GM18868 (cell line): ENCODE measurements at regions not wholly inside any gene's neighbourhood (a gene's known extent, or its start where the extent isn't known, plus 50 kb on each side); places are given as distances from the start of the nearest gene placed in this dataset.
"Not testable (repeated sequence)": the region's sequence is repeated elsewhere in the genome, so short reads cannot be mapped to it uniquely, and the experiment has no call there.

Experiments used
- ATAC-seq: cut with Tn5 transposase; IDR thresholded peaks from one replicate; pipeline ENCODE4 v1.9.1; 2021; ENCODE audit warnings: mild to moderate bottlenecking, moderate library complexity; ENCODE audit not compliant: unreplicated experiment

DNA sequence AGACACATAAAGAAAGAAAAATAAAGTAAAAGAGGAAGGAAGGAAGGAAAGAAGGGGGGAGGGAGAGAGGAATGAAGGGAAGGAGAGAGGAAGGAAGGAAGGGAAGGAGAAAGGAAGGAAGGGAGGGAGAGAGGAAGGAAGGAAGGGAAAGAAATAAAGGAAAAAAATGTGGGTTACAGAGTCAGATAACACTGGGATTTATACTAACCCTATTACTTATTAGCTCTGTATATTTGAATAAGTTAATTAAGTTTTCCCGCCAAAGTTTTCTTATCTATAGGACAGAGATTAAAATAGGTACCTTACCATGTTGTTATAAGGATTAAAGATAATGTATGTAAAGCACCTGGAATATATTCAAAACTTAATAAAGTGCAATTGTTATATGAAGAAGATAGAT is 439.3 kb upstream of the KCNMB2 start:
- ATAC-seq = no peak

GRCh38 chr3:178097576-178097975 is 438.7 kb upstream of the KCNMB2 start:
- no peak for ATAC-seq

- ATAC-seq = no peak
These were observed 437.0 kb upstream of the KCNMB2 start for GRCh38 chr3:178099274-178099673.

- no peak for ATAC-seq
These were observed 436.4 kb upstream of the KCNMB2 start for GRCh38 chr3:178099862-178100261.

DNA sequence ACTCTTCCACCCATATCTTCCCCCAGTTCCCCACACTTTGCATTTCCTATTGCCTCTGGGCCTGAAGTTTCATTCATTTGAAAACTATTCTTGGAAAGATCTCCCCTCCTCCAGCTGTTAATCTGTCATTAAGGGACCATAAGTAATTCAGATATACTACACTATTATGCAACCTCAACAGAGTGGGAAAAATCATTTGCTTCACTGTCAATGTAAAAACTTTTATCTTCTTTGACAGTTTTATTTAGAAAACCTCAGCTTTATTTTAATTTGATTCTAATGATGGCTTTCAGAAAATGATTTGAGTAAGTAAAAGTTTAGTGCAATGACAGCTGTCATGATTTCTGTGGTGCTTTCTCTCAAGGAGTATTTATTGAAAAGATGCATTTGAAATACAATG is 435.3 kb upstream of the KCNMB2 start:
- ATAC-seq = no peak

- no peak for ATAC-seq
These were observed 433.1 kb upstream of the KCNMB2 start for GRCh38 chr3:178103140-178103539.

DNA sequence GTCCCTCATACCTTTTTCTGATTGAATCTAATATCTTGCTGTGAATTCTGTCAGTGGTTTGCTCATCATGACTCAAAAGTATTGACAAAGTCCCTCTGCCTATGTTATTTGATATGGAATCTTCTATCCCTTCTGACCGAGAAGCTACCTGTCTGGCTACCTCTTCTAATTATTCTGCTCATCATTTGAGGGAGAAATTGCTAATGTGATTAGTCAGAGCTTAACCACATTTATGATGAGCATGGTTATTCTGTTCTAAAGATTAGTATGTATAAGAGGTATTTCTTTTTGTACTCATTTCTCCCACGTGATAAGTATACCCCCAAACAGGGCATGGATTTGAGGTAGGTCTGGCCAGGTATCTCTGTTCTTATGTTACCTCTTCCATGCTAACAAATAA is 428.4 kb upstream of the KCNMB2 start:
- ATAC-seq = no peak

GRCh38 chr3:178109691-178110090 is 426.5 kb upstream of the KCNMB2 start:
- no peak for ATAC-seq

- no peak for ATAC-seq
These were observed 424.1 kb upstream of the KCNMB2 start for GRCh38 chr3:178112134-178112533.

DNA sequence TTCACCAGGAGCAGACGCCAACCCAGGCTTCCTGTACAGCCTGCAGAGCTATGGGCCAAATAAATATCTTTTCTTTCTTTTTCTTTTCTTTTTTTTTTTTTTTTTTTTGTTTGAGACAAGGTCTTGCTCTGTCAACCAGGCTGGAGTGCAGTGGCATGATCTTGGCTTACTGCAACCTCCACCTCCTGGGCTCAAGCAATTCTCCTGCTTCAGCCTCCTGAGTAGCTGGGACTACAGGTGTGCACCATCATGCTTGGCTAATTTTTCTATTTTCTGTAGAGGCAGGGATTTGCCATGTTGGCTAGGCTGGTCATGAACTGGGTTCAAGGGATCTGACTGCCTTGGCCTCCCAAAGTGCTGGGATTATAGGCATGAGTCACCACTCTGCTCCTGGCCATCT is 423.7 kb upstream of the KCNMB2 start:
- not testable (repeated sequence) for ATAC-seq

- ATAC-seq = no peak
These were observed 418.6 kb upstream of the KCNMB2 start for GRCh38 chr3:178117641-178118040.

DNA sequence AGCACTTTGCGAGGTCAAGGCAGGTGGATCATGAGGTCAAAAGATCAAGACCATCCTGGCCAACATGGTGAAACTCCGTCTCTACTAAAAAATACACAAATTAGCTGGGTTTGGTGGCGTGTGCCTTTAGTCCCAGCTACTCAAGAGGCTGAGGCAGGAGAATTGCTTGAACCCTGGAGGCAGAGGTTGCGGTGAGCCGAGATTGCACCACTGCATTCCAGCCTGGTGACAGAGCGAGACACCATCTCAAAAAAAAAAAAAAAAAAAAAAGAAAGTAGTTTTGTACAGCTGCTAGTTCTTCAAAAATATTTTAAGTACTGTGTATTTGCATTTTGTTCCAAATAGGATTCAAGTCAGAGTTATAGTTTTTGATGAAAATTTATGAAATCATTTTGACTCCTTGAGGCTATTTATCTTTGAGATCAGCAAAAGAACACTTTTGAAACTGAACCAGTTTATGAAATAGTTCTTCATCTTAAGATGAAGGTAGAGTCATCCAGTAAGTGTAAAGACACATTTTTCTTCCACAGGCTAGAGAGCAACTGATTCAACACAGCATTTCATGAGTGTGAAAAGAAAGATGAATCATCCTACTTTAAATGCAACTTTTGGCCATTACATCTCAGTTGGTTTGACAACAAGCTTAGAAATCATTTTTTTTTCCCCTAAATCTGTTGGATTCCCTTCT is 416.5 kb upstream of the KCNMB2 start:
- not testable (repeated sequence) for ATAC-seq

DNA sequence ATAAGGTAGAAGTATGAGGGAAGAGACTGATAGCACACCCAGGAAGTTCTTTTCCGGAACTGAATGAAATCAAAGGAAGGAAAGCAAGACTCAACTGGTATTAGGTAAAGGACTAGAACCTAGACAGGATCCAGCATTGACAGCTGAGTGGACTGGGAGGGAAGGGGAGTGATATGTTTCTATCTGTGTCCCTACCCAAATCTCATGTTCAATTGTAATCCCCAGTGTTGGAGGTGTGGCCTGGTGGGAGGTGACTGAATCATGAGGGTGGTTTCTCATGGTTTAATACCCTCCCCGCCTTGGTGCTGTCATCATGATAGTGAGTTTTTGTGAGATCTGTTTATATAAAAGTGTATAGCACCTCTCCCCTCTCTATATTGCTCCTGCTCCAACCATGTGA is 415.9 kb upstream of the KCNMB2 start:
- ATAC-seq = no peak

GRCh38 chr3:178126686-178127085 is 409.6 kb upstream of the KCNMB2 start:
- no peak for ATAC-seq

- ATAC-seq = no peak
These were observed 409.0 kb upstream of the KCNMB2 start for GRCh38 chr3:178127221-178127620.

DNA sequence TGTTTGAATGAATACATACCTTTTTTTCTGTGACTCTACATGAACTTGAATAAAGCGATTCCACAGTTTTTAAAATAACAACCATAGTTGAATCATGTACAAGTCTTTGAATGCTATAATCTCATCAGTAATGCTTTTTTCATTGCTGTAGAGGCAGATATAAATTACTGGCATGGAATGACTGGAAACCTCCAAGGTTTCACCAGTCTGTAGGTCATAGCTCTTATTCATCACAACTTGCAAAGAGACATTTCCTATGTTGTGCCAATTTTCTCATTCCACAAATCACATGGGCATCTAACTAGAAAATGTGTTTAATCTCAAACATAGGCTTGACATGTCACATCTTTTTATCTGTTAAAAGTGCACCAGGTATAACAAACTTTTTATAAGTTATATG is 407.1 kb upstream of the KCNMB2 start:
- ATAC-seq = no peak

DNA sequence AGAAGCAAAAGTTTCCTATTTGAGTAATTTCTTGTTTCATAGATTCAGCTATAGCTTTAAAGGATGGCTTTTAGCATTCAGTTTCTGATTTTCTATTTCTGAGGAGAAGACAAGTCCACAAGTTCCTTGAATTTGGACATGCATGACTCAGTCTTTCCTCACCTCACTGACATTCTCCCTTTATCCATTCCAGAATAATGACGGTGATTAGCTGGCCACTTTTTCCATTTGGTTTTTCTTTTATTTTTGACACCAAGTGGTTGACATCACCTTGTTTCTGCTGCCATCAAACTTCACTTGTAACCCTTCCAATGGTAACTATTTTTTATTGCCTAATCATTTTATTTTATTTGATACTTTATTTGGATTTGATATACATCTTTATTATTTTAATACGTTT is 404.4 kb upstream of the KCNMB2 start:
- no peak for ATAC-seq

DNA sequence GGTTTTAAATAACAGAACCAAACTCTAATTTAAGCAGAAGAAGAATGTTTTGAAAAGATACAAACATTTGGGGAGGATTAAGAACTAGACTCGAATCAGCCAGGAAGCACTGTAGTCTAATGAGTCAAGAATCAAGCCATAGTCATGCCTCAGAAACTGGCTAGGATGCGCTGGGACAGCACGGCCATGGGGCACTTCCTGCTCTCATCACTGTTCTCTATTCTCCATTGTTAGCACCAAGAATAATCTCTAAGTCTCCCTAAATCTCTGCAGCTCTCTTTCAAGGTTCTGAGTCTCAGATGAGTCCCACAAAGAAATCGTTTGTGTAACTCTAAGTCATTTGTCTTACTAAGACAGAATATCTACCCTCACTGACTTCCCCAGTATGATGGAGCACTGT is 399.0 kb upstream of the KCNMB2 start:
- no peak for ATAC-seq

DNA sequence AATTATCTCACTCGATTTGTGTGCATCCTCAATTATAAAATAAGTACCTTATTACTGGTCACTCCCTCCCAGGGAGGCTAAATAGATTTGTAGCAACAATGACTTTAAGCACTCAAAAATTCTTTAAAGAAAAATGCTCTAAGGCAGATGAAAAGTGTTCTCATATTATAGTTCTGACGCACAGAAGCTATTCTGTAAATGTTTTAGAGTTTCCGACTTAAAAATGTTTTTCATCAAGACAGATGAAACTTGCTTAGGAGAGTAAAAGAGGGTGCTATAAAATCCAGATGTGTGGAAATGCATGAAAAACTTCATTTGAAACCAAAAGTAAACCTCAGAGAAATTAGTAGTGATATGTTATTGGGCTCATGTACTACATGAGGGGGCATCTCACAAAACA is 398.4 kb upstream of the KCNMB2 start:
- no peak for ATAC-seq

GRCh38 chr3:178139116-178139515 is 397.1 kb upstream of the KCNMB2 start:
- no peak for ATAC-seq

- ATAC-seq = no peak
These were observed 395.5 kb upstream of the KCNMB2 start for GRCh38 chr3:178140531-178141304.

GRCh38 chr3:178141305-178141684 is 394.9 kb upstream of the KCNMB2 start:
- not testable (repeated sequence) for ATAC-seq

DNA sequence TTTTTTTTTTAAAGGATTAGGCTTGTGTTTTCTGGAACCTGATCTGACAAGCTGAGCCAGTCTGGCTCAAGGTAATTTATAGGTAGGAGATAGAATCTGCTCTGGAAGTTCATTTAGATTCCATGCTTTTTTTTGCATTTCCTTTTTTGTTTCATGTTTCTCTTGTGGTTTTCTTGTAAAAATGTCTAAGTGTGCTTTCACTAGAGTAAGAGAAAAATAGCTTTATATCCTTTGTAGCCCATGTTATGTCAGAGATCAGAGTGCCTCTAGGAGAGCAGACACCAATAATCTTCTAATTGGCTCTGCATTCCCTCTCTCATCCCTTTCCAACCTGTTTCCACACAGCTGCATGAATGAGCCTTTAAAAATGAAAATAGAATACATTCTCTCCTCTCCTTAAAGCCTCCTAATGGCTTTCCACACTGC is 389.8 kb upstream of the KCNMB2 start:
- ATAC-seq = no peak
